ENCODE measurements at regions not wholly inside any gene's neighbourhood (a gene's known extent, or its start where the extent isn't known, plus 50 kb on each side); places are given as distances from the start of the nearest gene placed in this dataset.

DNA sequence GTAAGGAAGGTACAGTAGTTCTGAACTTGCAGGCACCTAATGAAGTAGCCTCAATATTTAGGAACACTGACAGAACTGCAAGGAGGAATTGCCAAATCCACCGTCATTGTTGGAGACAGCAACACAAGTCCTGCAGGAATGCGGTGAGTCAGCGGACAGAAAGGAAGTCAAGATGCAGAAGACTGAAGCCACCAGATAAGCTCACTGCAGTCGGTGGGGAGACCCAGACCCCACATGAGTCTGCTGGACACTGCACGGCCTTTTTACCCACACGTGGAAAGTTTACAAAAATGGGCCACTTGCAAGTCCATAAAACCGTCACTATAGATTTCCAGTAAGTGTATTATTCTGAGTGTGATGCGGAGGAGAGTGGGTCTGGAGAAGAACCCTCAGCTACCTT lies 1471.6 kb downstream of the TBC1D22A start:
- DNase-seq = no peak

DNA sequence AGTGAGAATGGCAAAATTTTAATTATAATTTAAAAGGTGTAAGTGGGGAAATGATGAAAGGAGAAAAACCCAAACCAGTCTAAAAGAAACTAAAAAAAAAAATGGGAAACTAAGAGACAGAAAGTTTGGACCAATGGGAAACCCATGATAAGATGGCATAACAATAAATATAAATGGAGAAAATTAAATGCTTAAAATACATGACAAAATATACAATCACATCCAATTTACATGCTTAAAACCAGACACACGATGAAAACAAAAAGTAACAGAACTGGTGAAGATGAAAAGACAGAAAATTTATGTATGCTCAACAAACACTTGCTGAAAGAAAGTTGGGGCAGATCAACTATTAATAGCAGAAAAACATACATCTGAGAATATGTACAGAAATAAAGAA lies 1471.1 kb downstream of the TBC1D22A start:
- DNase-seq = no peak

DNA sequence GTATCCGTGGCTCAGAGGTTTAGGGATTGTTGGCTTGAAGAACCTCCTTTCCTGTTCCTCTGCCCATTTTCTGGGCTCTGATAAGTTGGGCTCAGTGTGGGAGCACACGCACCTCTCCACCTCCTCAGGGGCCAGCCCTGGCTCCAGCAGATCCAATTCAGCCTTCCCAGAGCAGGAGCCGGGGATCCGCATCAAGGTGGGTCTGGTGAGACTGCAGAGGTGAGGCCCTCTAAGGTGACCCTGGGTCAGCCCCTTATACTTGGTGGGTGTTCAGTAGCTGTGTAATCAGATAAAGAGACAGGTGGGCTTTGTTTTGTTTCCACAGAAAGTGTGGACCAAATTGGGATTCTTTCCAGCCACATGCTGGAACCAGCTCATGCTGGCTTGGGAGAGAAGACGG lies 1466.0 kb downstream of the TBC1D22A start:
- no peak for DNase-seq

DNA sequence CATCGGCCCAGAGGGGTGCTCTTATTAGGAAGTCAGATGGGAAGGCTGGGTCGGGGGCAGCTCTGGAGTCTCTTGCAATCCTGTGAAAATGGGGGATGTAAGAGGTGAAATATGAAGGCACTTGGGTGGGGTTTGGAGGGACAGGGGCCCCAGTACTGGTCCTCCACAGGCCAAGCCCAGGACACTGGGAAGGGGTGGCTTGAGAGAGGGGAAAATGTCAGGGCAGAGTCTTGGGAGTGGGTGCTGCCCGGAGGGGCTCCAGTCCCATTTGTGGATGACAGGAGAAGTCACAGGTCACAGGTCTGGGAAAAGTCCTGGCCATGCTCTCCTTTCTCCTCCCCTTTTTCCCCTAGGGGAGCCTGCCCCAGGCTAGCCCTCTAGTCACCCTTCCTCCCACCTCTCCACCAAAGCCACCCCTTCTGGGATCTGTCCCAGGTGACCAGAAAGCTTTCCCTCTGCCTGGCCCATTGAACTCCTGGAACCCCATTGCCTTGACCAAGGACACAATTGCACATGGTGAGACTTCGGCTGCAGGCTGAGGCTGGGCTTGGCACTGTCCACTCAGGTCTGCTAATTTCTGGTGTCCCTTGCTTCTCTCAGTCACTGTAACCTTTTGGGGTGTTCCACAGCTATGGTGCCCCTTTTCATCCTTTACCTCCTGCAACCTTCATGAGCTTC lies 1465.0 kb downstream of the TBC1D22A start:
- no peak for DNase-seq

DNA sequence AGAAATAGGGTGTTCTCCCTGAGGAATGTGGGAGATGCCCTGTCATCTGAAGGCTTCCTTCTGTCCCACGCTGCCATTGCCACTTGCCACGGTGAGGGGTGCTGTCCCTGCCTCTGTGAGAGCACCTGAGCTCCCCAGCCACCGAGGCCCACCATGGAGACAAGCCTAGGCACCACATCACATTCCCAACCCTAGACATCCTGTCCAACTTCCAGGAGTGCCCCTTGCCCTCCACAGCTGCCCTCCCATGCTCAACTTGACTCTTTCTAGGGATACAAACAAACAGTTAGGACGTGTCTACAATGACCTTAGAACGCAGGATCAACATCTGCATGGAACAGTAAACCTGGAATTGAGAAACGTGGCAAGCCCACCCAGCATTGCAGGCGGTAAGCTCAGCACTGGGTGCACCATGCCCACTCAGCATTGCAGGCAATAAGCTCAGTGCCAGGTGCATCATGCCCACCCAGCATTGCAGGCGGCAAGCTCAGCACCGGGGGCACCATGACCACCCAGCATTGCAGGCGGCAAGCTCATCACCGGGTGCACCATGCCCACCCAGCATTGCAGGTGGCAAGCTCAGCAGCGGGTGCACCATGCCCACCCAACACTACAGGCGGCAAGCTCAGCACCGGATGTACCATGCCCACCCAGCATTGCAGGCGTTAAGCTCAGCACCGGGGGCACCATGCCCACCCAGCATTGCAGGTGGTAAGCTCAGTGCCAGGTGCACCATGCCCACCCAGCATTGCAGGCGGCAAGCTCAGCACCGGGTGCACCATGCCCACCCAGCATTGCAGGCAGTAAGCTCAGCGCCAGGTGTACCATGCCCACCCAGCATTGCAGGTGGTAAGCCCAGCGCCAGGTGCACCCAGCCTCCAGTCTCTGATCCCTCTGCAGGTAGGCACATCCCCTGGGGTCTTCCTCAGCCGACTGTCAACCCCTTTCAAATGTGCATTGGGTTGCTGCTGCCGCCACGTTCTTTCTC lies 1463.9 kb downstream of the TBC1D22A start:
- DNase-seq = no peak

DNA sequence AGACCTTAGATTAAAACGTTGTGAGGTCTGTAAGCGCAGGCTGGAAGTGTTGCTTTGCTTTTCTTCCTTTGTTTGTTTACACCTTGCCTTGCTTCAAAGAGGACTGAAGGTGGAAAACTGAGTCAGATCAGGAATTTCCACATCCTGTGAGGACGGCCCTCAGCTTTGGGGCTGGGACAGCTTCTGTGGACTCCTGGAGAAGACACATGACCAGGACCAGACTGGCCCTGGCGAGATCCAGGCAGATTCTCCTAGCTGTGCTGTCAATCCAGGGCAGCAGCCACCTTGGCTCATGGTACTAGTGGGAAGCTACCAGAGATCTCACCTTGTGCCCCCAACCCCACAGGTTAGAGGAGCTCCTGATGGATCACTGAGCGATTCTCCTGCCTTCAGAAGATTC lies 1461.9 kb downstream of the TBC1D22A start:
- no peak for DNase-seq

DNA sequence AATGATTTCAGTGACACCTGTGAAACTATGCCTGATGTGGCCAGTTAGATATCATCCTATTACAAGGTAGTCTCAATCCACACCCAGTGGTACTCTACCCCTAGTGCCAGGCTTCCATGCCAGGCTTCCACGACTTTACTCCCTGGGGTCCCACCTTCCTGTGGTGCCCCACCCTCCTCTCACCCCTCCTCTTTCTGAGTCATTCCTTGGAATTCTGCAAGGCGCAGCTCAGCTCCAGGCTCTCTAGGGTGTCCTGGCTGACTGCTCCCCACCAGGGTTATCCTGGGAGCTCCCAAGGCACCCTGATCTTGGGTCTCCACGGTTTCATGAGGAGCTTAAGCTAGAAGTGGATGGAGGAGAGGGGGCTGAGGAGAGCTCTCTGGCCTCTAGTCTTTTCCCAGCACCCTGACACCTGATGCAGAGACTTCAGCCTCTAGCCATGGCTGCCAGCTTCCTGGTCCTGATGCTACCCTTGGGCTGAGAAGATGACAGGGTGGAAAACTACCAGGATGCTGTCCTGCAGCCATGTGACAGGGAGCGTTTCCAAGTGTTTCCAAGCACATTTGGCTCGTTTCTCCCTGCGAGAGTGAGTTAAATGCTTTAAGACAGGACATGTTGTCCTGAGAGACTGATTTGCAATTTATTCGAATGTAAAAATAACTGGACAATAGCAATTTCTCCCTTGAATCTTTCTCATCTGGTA lies 1461.2 kb downstream of the TBC1D22A start:
- DNase-seq = no peak

DNA sequence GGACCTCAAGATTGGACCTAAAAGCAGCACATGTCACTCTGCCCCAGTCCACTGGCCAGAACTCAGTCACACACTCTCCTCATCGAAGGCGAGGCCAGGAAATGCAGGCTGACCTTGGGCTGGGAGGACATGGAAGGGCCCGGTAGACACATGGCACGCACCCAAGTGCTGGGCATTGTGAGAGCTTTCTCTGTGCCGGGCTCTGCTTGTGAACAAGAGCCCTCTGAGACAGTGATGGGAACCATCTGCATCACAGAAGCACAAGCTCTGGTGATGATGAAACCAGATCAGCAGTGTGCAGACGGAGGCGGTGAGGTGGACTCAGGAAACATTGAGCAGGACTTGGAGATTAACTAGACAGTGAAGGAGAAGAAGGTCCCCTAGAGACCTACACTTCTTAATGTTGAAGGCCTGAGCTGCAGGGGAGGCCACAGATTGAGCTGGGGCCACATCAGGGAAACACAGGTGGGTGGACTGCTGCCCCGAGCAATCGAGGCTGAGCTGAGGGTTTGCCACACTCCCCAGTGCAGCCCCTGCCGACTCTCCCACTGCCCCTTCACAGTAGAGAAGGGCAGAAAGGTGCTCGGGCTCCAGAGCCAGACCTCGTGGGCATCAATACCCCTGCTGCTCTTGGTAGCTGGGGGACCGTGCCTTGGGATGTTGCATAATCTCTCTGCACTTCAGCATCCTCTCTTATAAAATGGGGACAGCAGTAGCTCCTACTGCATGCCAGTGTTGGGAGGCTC lies 1460.5 kb downstream of the TBC1D22A start:
- no peak for DNase-seq

DNA sequence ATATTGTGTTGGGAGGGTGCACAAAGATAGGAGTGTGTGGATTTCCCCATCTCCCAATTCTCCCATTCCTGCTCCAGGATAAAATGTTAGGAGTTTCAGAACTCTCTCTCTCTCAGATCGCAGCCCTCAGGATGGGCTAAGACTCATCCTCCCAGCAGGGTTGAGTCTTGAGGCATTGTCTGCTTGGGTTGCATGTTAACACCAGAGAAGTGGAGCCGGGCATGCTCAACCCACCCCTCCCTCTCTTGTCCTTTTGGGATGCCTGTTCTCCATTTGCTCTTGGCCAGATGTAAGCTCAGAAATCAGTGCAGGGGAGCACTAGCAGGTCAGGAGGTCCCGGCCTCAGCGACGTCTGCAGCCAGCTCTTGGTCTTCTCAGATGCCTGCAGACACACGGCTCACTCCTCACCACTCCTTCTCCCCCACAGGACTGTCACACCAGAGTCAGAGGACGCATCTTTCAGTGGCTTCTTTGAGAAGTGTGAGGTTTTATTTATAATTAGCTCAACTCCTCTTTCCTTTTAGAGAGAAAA lies 1456.5 kb downstream of the TBC1D22A start:
- no peak for DNase-seq

DNA sequence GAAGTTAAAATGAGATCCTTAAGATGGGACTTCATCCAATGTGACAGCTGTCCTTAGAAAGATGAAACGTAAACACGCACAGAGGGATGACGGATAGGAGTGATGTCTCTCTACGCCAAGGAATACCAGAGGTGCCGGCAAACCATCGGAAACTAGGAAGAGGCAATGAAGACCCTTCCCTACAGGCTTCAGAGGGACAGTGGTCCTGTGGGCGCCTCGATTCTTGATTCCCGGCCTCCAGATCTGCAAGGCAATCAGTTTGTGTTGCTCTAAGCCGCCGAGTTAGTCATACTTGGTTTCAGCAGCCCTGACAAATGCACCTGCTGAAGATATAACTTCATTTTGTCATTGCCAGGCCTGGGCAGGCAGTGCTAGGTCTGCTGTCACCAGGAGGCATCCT lies 1455.1 kb downstream of the TBC1D22A start:
- no peak for DNase-seq

DNA sequence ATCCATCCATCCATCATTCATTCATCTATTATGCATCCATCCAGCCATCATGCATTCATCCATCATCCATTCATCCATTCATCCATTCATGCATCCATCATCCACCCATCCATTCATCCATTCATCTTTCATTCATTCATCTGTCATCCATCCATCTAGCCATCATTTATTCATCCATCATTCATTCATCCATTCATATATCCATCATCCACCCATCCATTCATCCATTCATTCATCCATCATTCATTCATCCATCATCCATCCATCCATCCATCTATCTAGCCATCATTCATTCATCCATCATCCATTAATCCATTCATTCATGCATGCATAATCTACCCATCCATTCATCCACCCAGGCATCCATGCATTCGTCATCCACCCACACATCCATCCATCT lies 1450.3 kb downstream of the TBC1D22A start:
- DNase-seq = no peak

DNA sequence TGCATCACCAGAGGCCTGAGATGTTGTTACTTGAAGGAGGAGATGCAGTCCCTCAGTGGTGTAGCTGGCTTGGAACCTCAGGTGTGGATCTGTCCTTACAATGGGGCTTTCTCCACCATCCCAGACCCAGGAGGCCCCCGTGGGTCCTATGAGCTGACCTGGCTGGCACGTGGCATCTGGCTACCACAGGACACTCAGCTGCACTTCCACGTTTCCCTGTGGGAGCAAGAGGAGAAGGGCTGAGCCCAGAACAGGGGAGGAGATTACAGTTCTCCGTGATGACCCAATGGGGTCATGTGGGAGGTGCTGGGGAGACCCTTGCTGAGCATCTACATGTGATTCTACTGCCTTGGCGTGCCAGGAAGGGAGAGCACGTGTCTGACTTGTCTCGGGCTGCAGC lies 1448.4 kb downstream of the TBC1D22A start:
- DNase-seq = no peak

DNA sequence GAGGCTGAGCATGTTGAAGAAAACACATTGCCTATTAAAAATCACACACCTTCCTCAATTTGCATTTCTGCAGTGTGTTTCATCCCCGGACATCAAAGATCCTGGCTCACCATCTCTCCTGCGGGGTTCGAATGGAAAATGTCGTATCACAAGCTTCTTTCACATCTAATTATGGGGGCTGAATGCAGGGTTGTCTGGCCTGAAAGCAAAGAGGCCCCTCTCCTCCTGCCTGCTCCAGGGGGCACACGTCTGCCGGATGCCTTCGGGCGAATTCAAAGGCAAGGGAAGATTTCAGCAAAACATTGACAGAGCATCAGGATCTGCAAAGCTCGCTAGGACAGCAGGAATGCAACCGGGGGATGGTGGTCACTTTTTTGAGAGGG lies 1447.7 kb downstream of the TBC1D22A start:
- DNase-seq = no peak

DNA sequence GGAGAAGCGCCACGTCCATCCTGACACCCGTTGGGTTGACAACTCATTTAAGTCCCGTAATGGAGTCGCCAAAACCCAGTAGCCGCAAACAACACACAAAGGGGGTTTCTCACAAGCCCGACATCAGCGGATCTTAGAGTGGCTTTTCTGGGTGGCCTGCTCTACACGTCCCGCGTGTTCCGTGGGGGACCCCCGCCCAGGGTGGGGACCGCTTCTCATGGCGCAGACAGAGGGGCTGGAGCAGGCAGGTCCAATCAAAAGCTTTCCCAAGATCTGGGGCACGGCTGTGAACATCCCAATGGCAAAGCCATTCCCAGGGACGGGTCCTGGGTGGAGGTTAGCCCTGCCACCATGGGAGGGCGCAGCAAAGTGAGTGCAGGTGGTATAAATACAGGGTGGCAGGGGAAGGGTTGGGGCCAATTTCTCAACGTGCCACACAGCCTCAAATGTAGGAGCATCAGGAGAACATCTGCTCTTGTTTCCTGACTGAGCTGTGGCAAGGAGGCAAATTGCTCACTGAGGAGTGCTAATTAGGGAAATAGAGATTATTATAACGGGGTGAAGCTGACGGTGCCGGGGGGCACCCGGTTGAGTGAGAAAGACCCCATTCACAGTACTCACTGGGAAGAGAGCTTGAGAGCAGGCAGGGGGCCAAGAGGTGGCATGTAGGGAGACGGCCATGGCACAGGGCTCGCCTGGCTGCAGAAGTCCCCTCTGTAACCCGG lies 1447.2 kb downstream of the TBC1D22A start:
- DNase-seq = no peak

DNA sequence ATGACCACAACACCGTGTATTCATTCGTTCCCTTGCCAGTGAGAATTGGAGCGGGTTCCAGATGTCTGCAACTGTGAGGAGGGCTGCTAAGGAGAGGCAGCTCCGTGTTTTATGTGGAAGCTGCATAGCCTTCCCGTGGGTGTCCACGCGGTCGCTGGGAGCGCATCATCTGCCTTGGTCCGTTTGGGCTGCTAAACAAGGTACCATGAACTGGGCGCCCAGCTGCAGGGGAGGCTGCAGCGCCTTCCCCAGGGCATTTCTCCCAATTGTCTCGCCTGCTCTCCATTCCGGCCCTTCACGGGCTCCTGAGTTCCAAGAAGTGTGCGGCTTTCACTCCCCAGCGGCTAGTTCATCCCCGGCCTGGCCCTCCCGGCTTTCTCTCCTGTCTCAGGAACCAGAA lies 1446.4 kb downstream of the TBC1D22A start:
- DNase-seq = no peak

DNA sequence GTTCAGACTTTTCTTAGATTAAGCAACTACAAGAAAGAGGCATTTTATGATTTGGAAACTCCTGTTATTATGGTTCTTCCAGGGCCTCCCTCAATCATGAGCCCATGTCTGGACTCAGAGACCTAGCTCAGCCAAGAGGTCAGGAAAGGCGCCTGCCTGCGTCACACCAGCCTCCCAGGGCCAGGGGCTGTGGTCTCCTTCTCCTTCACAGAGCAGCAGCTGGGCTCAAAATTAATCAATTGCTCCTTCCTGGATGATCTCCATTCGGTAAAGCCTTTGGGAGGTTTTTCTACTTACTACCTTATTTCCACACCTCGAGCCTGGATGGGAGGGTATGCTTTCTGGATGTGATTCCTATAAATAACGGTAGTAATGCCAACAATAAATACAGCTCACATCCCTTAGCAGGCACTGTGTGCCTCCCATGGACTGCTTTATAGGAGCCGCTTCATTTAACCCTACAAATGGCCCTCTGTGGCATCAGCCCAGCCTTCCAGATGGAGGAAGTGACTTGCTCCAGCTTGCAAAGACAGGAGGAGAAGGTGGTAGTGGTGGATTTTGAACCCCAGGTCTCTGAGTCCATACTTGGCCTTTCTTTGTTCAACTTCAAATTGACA lies 1445.6 kb downstream of the TBC1D22A start:
- no peak for DNase-seq

DNA sequence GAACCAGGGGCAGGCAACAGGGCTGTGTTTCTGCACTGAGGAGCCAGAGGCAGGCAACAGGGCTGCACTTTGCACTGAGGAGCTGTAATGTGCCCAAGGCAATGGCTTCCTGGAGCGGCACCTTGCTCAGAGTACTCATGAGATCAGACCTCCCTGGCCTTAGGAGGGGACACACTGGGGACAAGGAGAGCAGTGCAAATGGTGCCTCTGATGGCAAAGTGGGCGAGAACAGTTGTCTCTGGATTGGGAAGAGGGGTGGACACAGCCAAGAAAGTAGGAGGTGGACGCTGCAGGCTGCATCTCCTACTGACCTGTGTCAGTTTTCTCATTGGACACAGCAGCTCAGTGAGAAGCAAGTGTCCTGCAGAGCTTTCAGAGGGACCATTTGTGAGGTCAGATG lies 1443.3 kb downstream of the TBC1D22A start:
- DNase-seq = no peak

DNA sequence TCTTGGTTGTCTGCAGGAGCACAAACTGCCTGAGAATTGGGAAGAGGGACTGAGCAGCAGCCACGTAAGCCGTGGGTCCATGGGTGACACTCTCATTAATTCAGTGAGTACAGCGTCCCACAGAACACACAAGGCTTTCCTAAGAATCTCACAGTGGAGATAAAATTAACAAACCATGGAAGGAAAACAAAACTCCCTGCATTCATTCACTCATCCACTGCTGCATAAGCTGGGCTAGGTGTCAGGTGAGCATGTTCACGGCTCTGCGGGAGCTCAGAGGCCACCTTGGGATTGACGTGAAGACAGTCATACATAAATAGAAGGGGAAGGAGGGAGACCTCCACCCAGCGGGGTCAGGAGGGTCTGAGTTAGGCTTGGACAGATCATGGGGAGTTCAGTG lies 1442.7 kb downstream of the TBC1D22A start:
- no peak for DNase-seq

DNA sequence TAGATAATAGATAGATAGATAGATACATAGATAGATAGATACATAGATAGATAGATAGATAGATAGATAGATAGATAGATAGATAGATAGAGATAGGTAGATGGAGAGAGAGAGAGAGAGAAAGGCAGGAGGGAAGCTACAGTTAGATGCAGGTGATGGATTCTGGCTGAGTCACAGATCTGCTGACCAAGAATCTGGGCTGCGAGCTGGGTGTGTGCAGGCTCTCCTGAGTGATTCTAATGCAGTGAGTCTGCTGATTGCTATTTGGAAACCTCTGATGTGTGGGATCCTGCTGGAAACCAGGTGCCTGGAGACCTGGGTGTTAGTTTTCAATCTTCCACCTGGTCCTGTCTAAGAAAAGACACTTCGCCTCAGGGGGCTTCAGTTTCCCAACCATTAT lies 1441.8 kb downstream of the TBC1D22A start:
- DNase-seq = no peak

DNA sequence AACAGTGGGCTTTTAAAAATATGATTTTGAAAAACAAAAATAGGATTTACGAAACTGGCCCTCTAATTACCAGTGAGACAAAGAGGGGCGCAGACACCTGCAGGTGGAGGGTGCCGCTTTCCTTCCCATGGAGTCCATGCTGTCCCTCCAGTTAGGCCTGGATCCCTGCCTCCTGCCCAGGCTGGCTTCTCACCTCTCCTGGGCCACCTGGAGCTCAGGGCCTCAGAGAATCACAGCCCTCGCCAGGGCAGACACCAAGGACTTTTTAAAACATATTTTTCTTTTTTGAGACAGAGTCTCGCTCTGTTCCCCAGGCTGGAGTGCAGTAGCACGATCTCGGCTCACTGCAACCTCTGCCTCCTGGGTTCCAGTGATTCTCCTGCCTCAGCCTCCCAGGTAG lies 1437.2 kb downstream of the TBC1D22A start:
- DNase-seq = no peak
